ENCODE measurements at regions not wholly inside any gene's neighbourhood (a gene's known extent, or its start where the extent isn't known, plus 50 kb on each side); places are given as distances from the start of the nearest gene placed in this dataset.

GRCh38 chr1:106111044-106111443 lies 945.4 kb upstream of the PRMT6 start:
- no peaks in the 10 kb centered on the region for H3K9me3 ChIP-seq (ENCODE audit: low read depth, low read length, poor library complexity, severe bottlenecking)
- H3K27me3 ChIP-seq (replicated peaks; ENCODE audit: insufficient read depth, low read depth, low read length, poor library complexity): no peaks in the 10 kb centered on the region
- POLR2A ChIA-PET (ENCODE audit: low non-redundant PET): no interaction called here
- intact Hi-C loops (cut with micrococcal nuclease; ENCODE audit: unreplicated experiment): no loop called here
- no peak for TF ChIP-seq CTCF (conservative IDR thresholded peaks at IDR 0.05; ENCODE audit: low read depth, low read length)
- no peak for TF ChIP-seq EZH2 (IDR thresholded peaks at IDR 0.05; ENCODE audit: borderline replicate concordance, low read depth, low read length, poor library complexity, severe bottlenecking)
- H3K27ac ChIP-seq (ENCODE audit: low read depth, low read length, poor library complexity, severe bottlenecking): no peak overlapping the region
- no peak for DNase-seq (ENCODE audit: low spot score)
- no peak overlapping the region for H3K4me3 ChIP-seq (ENCODE audit: low read depth, low read length, poor library complexity, severe bottlenecking)
- H3K4me1 ChIP-seq (ENCODE audit: insufficient read depth, low read length, poor library complexity, severe bottlenecking): no peaks in the 10 kb centered on the region
- CTCF ChIA-PET: no interaction called here
- H3K36me3 ChIP-seq (ENCODE audit: insufficient read depth, low read length, poor library complexity, severe bottlenecking): no peaks in the 10 kb centered on the region
- no TSS peak for BruUV-seq (replicated peaks)

GRCh38 chr1:106113851-106114250 lies 942.6 kb upstream of the PRMT6 start:
- no peaks in the 10 kb centered on the region for H3K9me3 ChIP-seq (ENCODE audit: low read depth, low read length, poor library complexity, severe bottlenecking)
- CTCF ChIA-PET: no interaction called here
- POLR2A ChIA-PET (ENCODE audit: low non-redundant PET): no interaction called here
- no peak for TF ChIP-seq CTCF (conservative IDR thresholded peaks at IDR 0.05; ENCODE audit: low read depth, low read length)
- no peak for TF ChIP-seq EZH2 (IDR thresholded peaks at IDR 0.05; ENCODE audit: borderline replicate concordance, low read depth, low read length, poor library complexity, severe bottlenecking)
- H3K36me3 ChIP-seq (ENCODE audit: insufficient read depth, low read length, poor library complexity, severe bottlenecking): no peaks in the 10 kb centered on the region
- intact Hi-C loops (cut with micrococcal nuclease; ENCODE audit: unreplicated experiment): no loop called here
- no peaks in the 10 kb centered on the region for H3K4me1 ChIP-seq (ENCODE audit: insufficient read depth, low read length, poor library complexity, severe bottlenecking)
- no peak for DNase-seq (ENCODE audit: low spot score)
- no TSS peak for BruUV-seq (replicated peaks)
- no peak overlapping the region for H3K4me3 ChIP-seq (ENCODE audit: low read depth, low read length, poor library complexity, severe bottlenecking)
- H3K27me3 ChIP-seq (replicated peaks; ENCODE audit: insufficient read depth, low read depth, low read length, poor library complexity): no peaks in the 10 kb centered on the region
- H3K27ac ChIP-seq (ENCODE audit: low read depth, low read length, poor library complexity, severe bottlenecking): no peak overlapping the region

- Histone ChIP-seq H3K9me3 (ENCODE audit: low read depth, low read length, poor library complexity, severe bottlenecking) (no peaks in the 10 kb centered on the region), H3K36me3 (ENCODE audit: insufficient read depth, low read length, poor library complexity, severe bottlenecking) (no peaks in the 10 kb centered on the region), H3K27ac (ENCODE audit: low read depth, low read length, poor library complexity, severe bottlenecking) (no peak overlapping the region), H3K27me3 (replicated peaks; ENCODE audit: insufficient read depth, low read depth, low read length, poor library complexity) (no peaks in the 10 kb centered on the region), H3K4me1 (ENCODE audit: insufficient read depth, low read length, poor library complexity, severe bottlenecking) (no peaks in the 10 kb centered on the region), H3K4me3 (ENCODE audit: low read depth, low read length, poor library complexity, severe bottlenecking) (no peak overlapping the region)
- intact Hi-C loops (cut with micrococcal nuclease; ENCODE audit: unreplicated experiment): no loop called here
- no peak for DNase-seq (ENCODE audit: low spot score)
- ChIA-PET POLR2A (ENCODE audit: low non-redundant PET) (no interaction called here), CTCF (interaction anchor here (1.2 kb wide), 1 partner anchor 59 kb away, joined by 3 read pairs; no protein-coding TSS in a partner anchor)
- TF ChIP-seq EZH2 (IDR thresholded peaks at IDR 0.05; ENCODE audit: borderline replicate concordance, low read depth, low read length, poor library complexity, severe bottlenecking) (no peak), CTCF (conservative IDR thresholded peaks at IDR 0.05; ENCODE audit: low read depth, low read length) (no peak)
- no TSS peak for BruUV-seq (replicated peaks)
Measured at GRCh38 chr1:106120789-106121188, 935.7 kb upstream of the PRMT6 start.

All from A673 (cell line).